A549 (cell line): ENCODE measurements at regions not wholly inside any gene's neighbourhood (a gene's known extent, or its start where the extent isn't known, plus 50 kb on each side); places are given as distances from the start of the nearest gene placed in this dataset.

ENCODE experiments used
- NFE2L2 ChIP-seq: fragments of 150-350 bp; conservative IDR thresholded peaks from 2 replicates; pipeline ENCODE4 v1.6.1; 2014; ENCODE audit warnings: low read length
- PHF8 ChIP-seq: fragments of 200-600 bp; sonication (generic); IDR thresholded peaks from 2 replicates; pipeline ENCODE4 v1.6.1; 2016; ENCODE audit warnings: low read depth, mild to moderate bottlenecking, antibody characterized with exemption, moderate library complexity, borderline replicate concordance
- TF ChIP-seq, protein P1 (sequence below): fragments of >200 bp; sonication (Bioruptor Twin); formaldehyde crosslinking; IDR thresholded peaks from 3 replicates; pipeline ENCODE4 v1.5.1; 2016
- TF ChIP-seq, protein P2 (sequence below): fragments of 150-350 bp; IDR thresholded peaks from 2 replicates; pipeline ENCODE4 v1.6.1; 2014; ENCODE audit warnings: low read depth, mild to moderate bottlenecking, low read length

DNA sequence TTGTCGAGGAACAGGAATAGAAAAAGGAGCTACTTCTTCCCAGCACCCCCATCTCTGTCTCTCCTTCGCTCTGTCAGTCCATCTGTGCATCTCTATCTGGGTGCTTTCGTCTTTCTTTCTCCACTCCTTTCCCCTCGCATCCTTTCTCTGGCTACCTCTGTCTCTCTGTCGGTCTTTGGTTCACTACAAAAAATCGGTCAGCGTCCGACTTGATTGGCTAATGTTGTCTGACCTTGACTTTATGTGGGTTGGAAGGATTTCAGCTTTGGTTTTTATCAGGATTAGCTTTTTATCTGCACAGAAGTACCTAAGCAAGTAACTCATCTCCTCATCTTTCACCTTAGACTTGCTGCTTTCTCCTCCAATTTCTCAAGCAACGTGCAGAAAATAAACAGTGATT is 575.2 kb upstream of the ZNF462 start:
- TF ChIP-seq NFE2L2 (no peak), PHF8 (no peak)
- TF ChIP-seq, protein P1, sequence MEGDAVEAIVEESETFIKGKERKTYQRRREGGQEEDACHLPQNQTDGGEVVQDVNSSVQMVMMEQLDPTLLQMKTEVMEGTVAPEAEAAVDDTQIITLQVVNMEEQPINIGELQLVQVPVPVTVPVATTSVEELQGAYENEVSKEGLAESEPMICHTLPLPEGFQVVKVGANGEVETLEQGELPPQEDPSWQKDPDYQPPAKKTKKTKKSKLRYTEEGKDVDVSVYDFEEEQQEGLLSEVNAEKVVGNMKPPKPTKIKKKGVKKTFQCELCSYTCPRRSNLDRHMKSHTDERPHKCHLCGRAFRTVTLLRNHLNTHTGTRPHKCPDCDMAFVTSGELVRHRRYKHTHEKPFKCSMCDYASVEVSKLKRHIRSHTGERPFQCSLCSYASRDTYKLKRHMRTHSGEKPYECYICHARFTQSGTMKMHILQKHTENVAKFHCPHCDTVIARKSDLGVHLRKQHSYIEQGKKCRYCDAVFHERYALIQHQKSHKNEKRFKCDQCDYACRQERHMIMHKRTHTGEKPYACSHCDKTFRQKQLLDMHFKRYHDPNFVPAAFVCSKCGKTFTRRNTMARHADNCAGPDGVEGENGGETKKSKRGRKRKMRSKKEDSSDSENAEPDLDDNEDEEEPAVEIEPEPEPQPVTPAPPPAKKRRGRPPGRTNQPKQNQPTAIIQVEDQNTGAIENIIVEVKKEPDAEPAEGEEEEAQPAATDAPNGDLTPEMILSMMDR = no peak
- TF ChIP-seq, protein P2, sequence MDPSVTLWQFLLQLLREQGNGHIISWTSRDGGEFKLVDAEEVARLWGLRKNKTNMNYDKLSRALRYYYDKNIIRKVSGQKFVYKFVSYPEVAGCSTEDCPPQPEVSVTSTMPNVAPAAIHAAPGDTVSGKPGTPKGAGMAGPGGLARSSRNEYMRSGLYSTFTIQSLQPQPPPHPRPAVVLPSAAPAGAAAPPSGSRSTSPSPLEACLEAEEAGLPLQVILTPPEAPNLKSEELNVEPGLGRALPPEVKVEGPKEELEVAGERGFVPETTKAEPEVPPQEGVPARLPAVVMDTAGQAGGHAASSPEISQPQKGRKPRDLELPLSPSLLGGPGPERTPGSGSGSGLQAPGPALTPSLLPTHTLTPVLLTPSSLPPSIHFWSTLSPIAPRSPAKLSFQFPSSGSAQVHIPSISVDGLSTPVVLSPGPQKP = no peak
